H9 (cell line): ENCODE measurements at regions not wholly inside any gene's neighbourhood (a gene's known extent, or its start where the extent isn't known, plus 50 kb on each side); places are given as distances from the start of the nearest gene placed in this dataset.

Experiments
- DNase-seq: peaks from one replicate; pipeline ENCODE4 v3.0.0-alpha.2; 2017
- H2AFZ ChIP-seq: one replicate; pipeline ENCODE4 v1.6.1; 2013; ENCODE audit warnings: mild to moderate bottlenecking, low read length, control low read depth, moderate library complexity
- H2AK5ac ChIP-seq: 2 replicates; pipeline ENCODE4 v1.6.1; 2013; ENCODE audit warnings: low read length, control low read depth, mixed read lengths; ENCODE audit not compliant: insufficient read length
- H2BK120ac ChIP-seq: one replicate; pipeline ENCODE4 v1.6.1; 2013; ENCODE audit warnings: low read depth, mild to moderate bottlenecking, low read length, control low read depth, inconsistent platforms; ENCODE audit not compliant: poor library complexity, severe bottlenecking
- H2BK12ac ChIP-seq: 2 replicates; pipeline ENCODE4 v1.6.1; 2013; ENCODE audit warnings: low read length, control low read depth, mixed read lengths, low read depth; ENCODE audit not compliant: insufficient read length
- H2BK15ac ChIP-seq: 2 replicates; pipeline ENCODE4 v1.6.1; 2013; ENCODE audit warnings: low read depth, low read length, control low read depth
- H2BK20ac ChIP-seq: one replicate; pipeline ENCODE4 v1.6.1; 2013; ENCODE audit warnings: low read depth, mild to moderate bottlenecking, low read length, control low read depth, inconsistent platforms; ENCODE audit not compliant: poor library complexity, severe bottlenecking
- H2BK5ac ChIP-seq: 2 replicates; pipeline ENCODE4 v1.6.1; 2013; ENCODE audit warnings: low read length, control low read depth, mixed read lengths; ENCODE audit not compliant: insufficient read length
- H3K14ac ChIP-seq: 2 replicates; pipeline ENCODE4 v1.6.1; 2013; ENCODE audit warnings: low read length, control low read depth; ENCODE audit not compliant: insufficient read depth
- H3K18ac ChIP-seq: 2 replicates; pipeline ENCODE4 v1.6.1; 2013; ENCODE audit warnings: low read depth, mild to moderate bottlenecking, mixed read lengths, low read length, control low read depth; ENCODE audit not compliant: insufficient read length
- H3K23ac ChIP-seq: 2 replicates; pipeline ENCODE4 v1.6.1; 2013; ENCODE audit warnings: low read length, control low read depth, mixed read lengths, low read depth; ENCODE audit not compliant: insufficient read length
- H3K23me2 ChIP-seq: 2 replicates; pipeline ENCODE4 v1.6.1; 2013; ENCODE audit warnings: low read depth, mild to moderate bottlenecking, mixed read lengths, low read length, control low read depth; ENCODE audit not compliant: insufficient read length, poor library complexity, severe bottlenecking
- H3K27ac ChIP-seq: 2 replicates; pipeline ENCODE4 v1.5.1; 2013; ENCODE audit warnings: low read length, control low read depth, mixed read lengths, low read depth; ENCODE audit not compliant: insufficient read length
- H3K27me3 ChIP-seq: 2 replicates; pipeline ENCODE4 v1.6.1; 2013; ENCODE audit warnings: low read length, control low read depth, inconsistent platforms; ENCODE audit not compliant: insufficient read depth
- H3K4ac ChIP-seq: 2 replicates; pipeline ENCODE4 v1.6.1; 2013; ENCODE audit warnings: low read depth, mild to moderate bottlenecking, control low read depth, inconsistent platforms, low read length, moderate library complexity
- H3K4me1 ChIP-seq: 2 replicates; pipeline ENCODE4 v1.6.1; 2013; ENCODE audit warnings: low read length, control low read depth, inconsistent platforms; ENCODE audit not compliant: insufficient read depth
- H3K4me2 ChIP-seq: 2 replicates; pipeline ENCODE4 v1.6.1; 2013; ENCODE audit warnings: low read length, control low read depth, mixed read lengths; ENCODE audit not compliant: insufficient read length, insufficient read depth
- H3K56ac ChIP-seq: 2 replicates; pipeline ENCODE4 v1.6.1; 2013; ENCODE audit warnings: low read depth, mild to moderate bottlenecking, mixed read lengths, low read length, control low read depth; ENCODE audit not compliant: insufficient read length
- H3K79me1 ChIP-seq: 2 replicates; pipeline ENCODE4 v1.6.1; 2013; ENCODE audit warnings: low read depth, mild to moderate bottlenecking, moderate library complexity, low read length, control low read depth, inconsistent platforms; ENCODE audit not compliant: insufficient read depth, poor library complexity, severe bottlenecking
- H3K79me2 ChIP-seq: 2 replicates; pipeline ENCODE4 v1.6.1; 2013; ENCODE audit warnings: low read length, control low read depth, inconsistent platforms; ENCODE audit not compliant: insufficient read depth
- H3K9ac ChIP-seq: 2 replicates; pipeline ENCODE4 v1.6.1; 2013; ENCODE audit warnings: low read length, control low read depth, mixed read lengths; ENCODE audit not compliant: insufficient read length; ENCODE audit errors: extremely low read depth
- H3K9me3 ChIP-seq: one replicate; pipeline ENCODE4 v1.6.1; 2013; ENCODE audit warnings: low read depth, low read length, inconsistent platforms; ENCODE audit not compliant: control insufficient read depth
- H3T11ph ChIP-seq: one replicate; pipeline ENCODE4 v1.6.1; 2013; ENCODE audit warnings: mild to moderate bottlenecking, low read length, control low read depth, inconsistent platforms
- H4K20me1 ChIP-seq: one replicate; pipeline ENCODE4 v1.6.1; 2013; ENCODE audit not compliant: control insufficient read depth, insufficient read length, insufficient read depth
- H4K5ac ChIP-seq: 2 replicates; pipeline ENCODE4 v1.6.1; 2013; ENCODE audit warnings: low read depth, mild to moderate bottlenecking, mixed read lengths, low read length, control low read depth; ENCODE audit not compliant: insufficient read length
- H4K8ac ChIP-seq: replicated peaks from 2 replicates; pipeline ENCODE4 v1.6.1; 2013; ENCODE audit warnings: low read length, control low read depth, mixed read lengths, low read depth; ENCODE audit not compliant: insufficient read length
- H4K91ac ChIP-seq: 2 replicates; pipeline ENCODE4 v1.6.1; 2013; ENCODE audit warnings: low read depth, mild to moderate bottlenecking, moderate library complexity, mixed read lengths, low read length, control low read depth; ENCODE audit not compliant: insufficient read length
- H3K27ac Mint-ChIP-seq, 3 experiments: 2 replicates in 2 of 3; 3 replicates in 1 of 3; pipeline ENCODE4 v1.8.0; 2020 to 2021; ENCODE audit warnings: mixed read lengths in 3 of 3, mild to moderate bottlenecking in 1 of 3, moderate library complexity in 1 of 3
- H3K27me3 Mint-ChIP-seq: 2 replicates; pipeline ENCODE4 v1.8.0; 2021; ENCODE audit warnings: low read depth, mild to moderate bottlenecking, moderate library complexity, mixed read lengths
- H3K36me3 Mint-ChIP-seq, 3 experiments: 2 replicates in 2 of 3; 3 replicates in 1 of 3; pipeline ENCODE4 v1.8.0; 2020 to 2021; ENCODE audit warnings: low read depth in 3 of 3, mixed read lengths in 3 of 3; ENCODE audit not compliant: insufficient read depth in 1 of 3
- H3K4me1 Mint-ChIP-seq, 2 experiments: 2 replicates each; pipeline ENCODE4 v1.8.0; 2020; ENCODE audit warnings: mixed read lengths in 2 of 2
- H3K4me3 Mint-ChIP-seq, 2 experiments: 2 replicates in 1 of 2; 3 replicates in 1 of 2; pipeline ENCODE4 v1.8.0; 2020 to 2021; ENCODE audit warnings: mild to moderate bottlenecking in 2 of 2, mixed read lengths in 2 of 2, moderate library complexity in 1 of 2
- H3K9me3 Mint-ChIP-seq, 2 experiments: 2 replicates in 1 of 2; 3 replicates in 1 of 2; pipeline ENCODE4 v1.8.0; 2020; ENCODE audit warnings: mild to moderate bottlenecking in 2 of 2, mixed read lengths in 2 of 2, moderate library complexity in 1 of 2
- WGBS: extraction: QIAGEN DNeasy Blood & Tissue Kit; methylation state at CpG from one replicate; pipeline ENCODE4 v1.1.7; 2013; ENCODE audit warnings: missing lambda C conversion rate, low lambda C conversion rate, mixed read lengths; ENCODE audit not compliant: insufficient read length; ENCODE audit errors: extremely low coverage; 5-methylcytosine and 5-hydroxymethylcytosine counted together
- TF ChIP-seq, protein P1 (sequence below): fragments of 200-600 bp; sonication (generic); conservative IDR thresholded peaks from 3 replicates; pipeline ENCODE4 v1.8.0; 2021; ENCODE audit warnings: antibody characterized with exemption, mild to moderate bottlenecking

- Histone ChIP-seq H2AFZ (no peak overlapping the region), H3K27ac (no peak overlapping the region), H4K5ac (no peak overlapping the region), H2BK5ac (no peak overlapping the region), H3K23me2 (no peaks in the 10 kb centered on the region), H3K4me1 (no peaks in the 10 kb centered on the region; the same call in 1 of the 2 replicates), H3K14ac (no peak overlapping the region), H4K91ac (no peak overlapping the region), H3K79me1 (no peaks in the 10 kb centered on the region), H3K9me3 (no peaks in the 10 kb centered on the region), H2AK5ac (no peak overlapping the region), H3K4me2 (no peak overlapping the region), H4K20me1 (no peaks in the 10 kb centered on the region), H2BK20ac (no peak overlapping the region), H2BK15ac (no peak overlapping the region), H3K79me2 (no peaks in the 10 kb centered on the region), H4K8ac (no peak overlapping the region), H3K56ac (no peak overlapping the region), H3K27me3 (no peaks in the 10 kb centered on the region; the same call in 1 of the 2 replicates), H3K9ac (no peak overlapping the region), H3K23ac (no peak overlapping the region), H3T11ph (no peak overlapping the region), H3K18ac (no peak overlapping the region), H2BK120ac (no peak overlapping the region), H3K4ac (no peak overlapping the region), H2BK12ac (no peak overlapping the region)
- no peak overlapping the region for H3K4me3 Mint-ChIP-seq
- H3K27me3 Mint-ChIP-seq = no peaks in the 10 kb centered on the region
- TF ChIP-seq, protein P1, sequence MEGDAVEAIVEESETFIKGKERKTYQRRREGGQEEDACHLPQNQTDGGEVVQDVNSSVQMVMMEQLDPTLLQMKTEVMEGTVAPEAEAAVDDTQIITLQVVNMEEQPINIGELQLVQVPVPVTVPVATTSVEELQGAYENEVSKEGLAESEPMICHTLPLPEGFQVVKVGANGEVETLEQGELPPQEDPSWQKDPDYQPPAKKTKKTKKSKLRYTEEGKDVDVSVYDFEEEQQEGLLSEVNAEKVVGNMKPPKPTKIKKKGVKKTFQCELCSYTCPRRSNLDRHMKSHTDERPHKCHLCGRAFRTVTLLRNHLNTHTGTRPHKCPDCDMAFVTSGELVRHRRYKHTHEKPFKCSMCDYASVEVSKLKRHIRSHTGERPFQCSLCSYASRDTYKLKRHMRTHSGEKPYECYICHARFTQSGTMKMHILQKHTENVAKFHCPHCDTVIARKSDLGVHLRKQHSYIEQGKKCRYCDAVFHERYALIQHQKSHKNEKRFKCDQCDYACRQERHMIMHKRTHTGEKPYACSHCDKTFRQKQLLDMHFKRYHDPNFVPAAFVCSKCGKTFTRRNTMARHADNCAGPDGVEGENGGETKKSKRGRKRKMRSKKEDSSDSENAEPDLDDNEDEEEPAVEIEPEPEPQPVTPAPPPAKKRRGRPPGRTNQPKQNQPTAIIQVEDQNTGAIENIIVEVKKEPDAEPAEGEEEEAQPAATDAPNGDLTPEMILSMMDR = no peak
- peaks cover 34 to 36% of the 10 kb centered on the region in 2 experiments for H3K4me1 Mint-ChIP-seq
- no CpG with 5 or more reads among the region's 3 CpGs for WGBS
- H3K27ac Mint-ChIP-seq = no peak overlapping the region
- H3K36me3 Mint-ChIP-seq = peaks cover 4 to 12% (median 8%) of the 10 kb centered on the region in 3 experiments; a peak in 3 of 7 replicates
- DNase-seq = no peak
- H3K9me3 Mint-ChIP-seq = peaks cover 10 to 13% of the 10 kb centered on the region in 2 experiments; a peak in 4 of 5 replicates
Observed at GRCh38 chr20:11355345-11355744, 562.3 kb upstream of the BTBD3 start.
